Activated CD8-positive, alpha-beta memory T cell treated with anti-CD3 and anti-CD28 coated beads for 48 hours (primary cell): ENCODE measurements at regions not wholly inside any gene's neighbourhood (a gene's known extent, or its start where the extent isn't known, plus 50 kb on each side); places are given as distances from the start of the nearest gene placed in this dataset.

ENCODE experiments used
- DNase-seq, 3 experiments: peaks; one replicate each; pipeline ENCODE4 v3.0.0-alpha.2; 2020; ENCODE audit warnings: low read depth in 2 of 3, low spot score in 2 of 3

DNA sequence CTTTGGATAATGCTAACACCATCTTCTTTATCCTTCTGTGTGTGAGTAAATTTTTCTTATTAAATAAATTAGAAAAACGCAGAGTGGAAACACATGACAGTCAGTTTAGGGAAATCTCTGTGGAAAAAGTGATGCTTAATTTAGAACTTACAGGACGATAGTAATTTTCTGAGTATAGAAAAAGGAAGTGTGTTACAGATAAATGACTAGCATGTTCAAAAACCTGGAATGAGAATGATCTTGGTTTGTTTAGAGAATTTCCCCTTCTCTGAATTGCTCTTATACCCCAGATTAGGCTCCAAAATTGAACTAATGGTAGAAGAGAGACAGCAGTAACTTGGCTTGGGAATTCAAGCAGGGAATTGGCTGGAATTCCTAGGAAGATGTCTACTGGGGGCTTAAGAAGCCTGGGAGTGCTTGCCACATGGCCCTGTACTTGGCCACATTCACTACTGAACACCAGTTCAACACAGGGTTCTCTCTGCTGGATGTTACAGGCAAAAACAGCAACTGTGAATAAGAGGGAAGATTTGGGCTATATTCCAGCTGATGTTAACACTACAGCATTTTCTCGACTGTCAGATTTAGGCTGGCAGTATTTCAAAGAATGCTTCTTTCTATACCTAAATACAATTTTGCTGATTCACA lies 1004.2 kb downstream of the TTLL7 start:
- DNase-seq: no peak

- DNase-seq: no peak
These were observed 1007.4 kb downstream of the TTLL7 start for GRCh38 chr1:82991569-82991968.

- DNase-seq: no peak
These were observed 1019.2 kb downstream of the TTLL7 start for GRCh38 chr1:82979593-82980236.

GRCh38 chr1:82978461-82979324 lies 1020.2 kb downstream of the TTLL7 start:
- DNase-seq: no peak

GRCh38 chr1:82972841-82973553 lies 1025.9 kb downstream of the TTLL7 start:
- no peak for DNase-seq

GRCh38 chr1:82969340-82969739 lies 1029.6 kb downstream of the TTLL7 start:
- DNase-seq: no peak

DNA sequence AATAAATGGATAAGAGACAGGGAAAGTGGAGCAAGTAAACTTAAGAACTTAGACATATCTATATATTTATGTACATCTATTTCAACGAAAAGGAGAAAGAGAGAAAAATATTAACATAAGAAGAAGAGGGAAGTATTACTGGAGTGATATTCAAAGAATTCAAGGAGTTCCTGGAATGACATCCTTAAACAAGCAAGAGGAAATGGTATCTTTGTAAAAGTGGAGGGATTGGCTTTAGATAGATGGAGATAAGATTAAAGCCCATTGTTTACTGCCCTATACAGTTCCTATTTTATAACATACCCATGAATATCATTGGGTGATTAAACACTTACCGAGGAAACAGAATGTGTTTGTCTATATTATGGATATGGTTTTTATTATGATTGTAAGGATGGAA lies 1036.3 kb downstream of the TTLL7 start:
- DNase-seq: no peak

- no peak for DNase-seq
These were observed 1048.2 kb downstream of the TTLL7 start for GRCh38 chr1:82950606-82951200.

- DNase-seq: no peak
These were observed 1050.5 kb downstream of the TTLL7 start for GRCh38 chr1:82948386-82948785.

- DNase-seq: no peak
These were observed 1051.7 kb downstream of the TTLL7 start for GRCh38 chr1:82947278-82947677.

DNA sequence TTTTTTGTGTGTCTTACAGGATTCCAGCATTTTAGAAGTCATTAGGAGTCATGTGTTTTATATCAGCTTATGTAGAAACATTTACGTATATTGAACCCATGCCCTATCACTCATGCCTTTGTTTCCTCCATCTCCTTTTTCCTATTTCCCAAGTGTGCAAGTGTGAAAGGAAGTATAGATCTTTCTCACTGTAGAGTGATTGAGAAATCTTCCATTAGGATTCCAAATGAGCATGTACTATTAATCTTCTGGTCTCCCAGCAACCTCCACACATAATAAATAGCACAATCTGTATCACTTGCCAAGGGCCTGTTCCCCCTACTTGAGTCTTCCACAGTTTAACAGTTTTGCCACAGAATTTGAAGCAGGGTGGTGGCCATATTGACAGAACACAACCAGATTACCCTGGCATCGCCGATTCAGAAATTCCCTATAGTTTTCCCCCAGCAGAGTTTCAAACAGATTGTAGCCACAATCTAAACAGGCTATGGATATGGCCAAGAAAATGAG lies 1052.8 kb downstream of the TTLL7 start:
- DNase-seq: no peak

DNA sequence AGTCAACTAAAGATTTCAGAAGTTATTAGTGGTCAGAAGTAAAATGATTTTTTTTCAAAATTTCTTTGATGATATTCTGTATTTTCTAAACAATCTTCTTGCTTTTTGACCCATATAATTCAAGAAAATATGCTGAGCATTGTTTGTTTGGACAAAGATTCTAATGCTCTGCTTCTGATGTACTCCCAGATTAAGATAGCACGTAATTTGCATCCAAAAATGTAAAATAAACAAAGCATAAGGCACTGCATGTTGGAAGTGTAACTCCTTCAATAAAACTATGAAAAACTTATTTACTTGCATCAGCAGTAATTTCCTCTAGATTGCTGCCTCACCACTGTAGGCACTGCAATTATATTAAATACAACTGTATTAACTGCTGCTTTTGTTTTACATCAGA lies 1054.1 kb downstream of the TTLL7 start:
- DNase-seq: no peak

DNA sequence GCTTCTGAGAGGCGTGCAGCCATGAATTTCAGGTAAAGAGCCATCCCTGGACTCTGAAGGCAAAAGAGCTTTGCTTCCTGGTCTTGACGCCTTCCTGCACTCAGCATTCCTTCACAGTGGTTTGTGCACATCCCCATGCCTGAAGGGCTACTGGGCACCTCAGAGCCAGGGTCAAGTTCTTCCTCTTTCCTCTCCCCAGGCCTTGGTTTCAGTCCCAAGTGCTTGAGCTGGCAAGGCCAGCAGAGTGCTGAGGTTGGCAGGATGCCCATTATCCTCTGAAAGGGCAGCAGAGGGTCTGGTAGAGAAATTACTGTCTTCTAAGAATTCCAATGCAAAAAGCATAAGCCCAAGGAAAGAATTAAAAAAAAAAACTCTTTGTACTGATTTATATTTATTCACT lies 1064.9 kb downstream of the TTLL7 start:
- DNase-seq: no peak

DNA sequence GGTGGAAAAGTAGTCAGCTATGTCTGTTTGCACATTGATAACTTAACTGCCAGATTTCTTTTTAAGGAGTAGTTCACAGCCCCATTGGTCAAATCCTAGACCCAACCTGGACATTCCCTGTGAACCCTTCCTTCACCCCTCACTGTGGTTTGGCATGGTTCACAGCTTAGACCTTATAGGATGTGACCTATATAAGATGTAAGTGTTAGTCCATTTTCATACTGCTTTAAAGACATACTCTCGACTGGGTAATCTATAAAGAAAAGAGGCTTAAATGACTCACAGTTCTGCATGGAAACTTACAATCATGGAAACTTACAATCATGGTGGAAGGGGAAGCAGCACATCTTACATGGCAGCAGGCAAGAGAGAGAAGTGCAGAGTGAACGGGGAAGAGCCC lies 1066.2 kb downstream of the TTLL7 start:
- DNase-seq: no peak

DNA sequence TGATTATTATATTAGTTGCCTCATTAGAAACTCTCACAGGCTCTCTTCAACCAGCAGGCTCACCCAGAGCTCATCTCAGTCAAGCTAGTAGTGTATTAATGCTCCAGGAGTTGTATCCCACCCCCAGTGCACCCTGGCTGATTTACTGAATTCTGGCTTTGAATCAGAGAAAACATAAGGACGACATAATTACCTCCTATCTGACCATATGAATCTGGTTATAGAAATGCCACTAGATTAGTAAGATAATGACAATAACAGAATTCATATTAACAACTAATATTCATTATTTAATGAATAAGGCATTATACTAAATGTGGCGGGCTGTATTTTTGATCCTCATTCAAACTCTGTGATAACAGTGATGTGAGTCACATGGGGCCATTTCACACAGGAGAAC lies 1066.7 kb downstream of the TTLL7 start:
- DNase-seq: no peak

DNA sequence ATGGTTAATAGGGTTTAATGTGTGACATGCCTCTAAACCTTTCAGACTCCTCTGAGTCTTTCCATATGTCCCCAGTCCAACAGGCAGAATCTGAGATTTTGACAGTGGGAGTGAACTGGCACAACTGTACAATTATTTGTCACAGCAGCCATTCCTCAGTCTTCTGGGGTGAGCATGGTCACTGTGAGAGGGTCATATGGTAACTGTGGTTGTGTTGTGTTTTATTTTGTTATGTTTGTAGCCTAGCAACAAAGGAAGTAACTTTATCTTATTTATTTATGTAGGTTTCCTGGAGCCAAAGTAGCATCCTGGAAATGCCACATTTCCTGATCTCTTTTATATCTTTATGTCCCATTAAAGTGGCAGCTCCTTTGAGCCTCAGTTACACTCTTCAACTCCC lies 1067.9 kb downstream of the TTLL7 start:
- DNase-seq: no peak

- no peak for DNase-seq
These were observed 1071.2 kb downstream of the TTLL7 start for GRCh38 chr1:82927753-82928152.

DNA sequence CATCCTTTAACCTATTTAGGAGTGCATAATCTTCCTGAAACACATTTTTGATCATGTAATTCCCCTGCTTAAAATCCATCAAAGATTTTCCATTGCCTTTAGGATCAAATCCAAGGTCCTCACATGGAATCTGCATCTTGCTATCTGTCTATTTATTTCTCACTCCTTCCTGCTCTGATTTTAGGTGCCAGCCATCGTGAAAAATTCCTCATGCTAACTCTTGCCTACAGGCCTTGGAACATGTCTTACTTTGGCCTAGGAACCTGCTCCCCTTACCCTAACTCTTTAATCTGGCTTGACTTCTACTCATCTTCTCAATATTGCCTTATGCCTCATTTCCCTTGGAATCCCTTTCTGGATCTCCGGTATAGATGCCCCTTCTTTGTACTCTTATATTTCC lies 1074.3 kb downstream of the TTLL7 start:
- DNase-seq: no peak

GRCh38 chr1:82923931-82924330 lies 1075.0 kb downstream of the TTLL7 start:
- no peak for DNase-seq

DNA sequence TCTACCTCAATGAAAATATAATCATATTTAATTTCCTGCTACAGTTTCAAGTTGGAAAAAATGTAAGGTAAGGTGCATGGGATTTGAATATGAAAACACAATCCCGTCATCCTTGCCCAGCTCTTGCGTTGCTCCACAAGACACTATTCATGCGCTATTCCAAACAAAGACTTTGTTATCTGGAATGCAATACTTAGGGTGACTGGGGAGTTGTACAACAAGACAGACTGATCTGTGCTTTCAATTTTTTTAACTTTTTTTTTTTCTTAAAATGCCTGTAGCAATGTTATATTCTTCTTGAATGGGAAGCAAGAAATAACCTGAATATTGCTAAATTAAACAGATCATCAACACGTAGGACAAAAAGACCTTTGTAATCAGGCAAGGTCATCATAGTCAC lies 1077.2 kb downstream of the TTLL7 start:
- no peak for DNase-seq
